CD1c-positive myeloid dendritic cell (primary cell): ENCODE measurements at regions not wholly inside any gene's neighbourhood (a gene's known extent, or its start where the extent isn't known, plus 50 kb on each side); places are given as distances from the start of the nearest gene placed in this dataset.

Source experiments
- DNase-seq: peaks from one replicate; pipeline ENCODE4 v3.0.0-alpha.2; 2016; ENCODE audit errors: extremely low spot score

DNA sequence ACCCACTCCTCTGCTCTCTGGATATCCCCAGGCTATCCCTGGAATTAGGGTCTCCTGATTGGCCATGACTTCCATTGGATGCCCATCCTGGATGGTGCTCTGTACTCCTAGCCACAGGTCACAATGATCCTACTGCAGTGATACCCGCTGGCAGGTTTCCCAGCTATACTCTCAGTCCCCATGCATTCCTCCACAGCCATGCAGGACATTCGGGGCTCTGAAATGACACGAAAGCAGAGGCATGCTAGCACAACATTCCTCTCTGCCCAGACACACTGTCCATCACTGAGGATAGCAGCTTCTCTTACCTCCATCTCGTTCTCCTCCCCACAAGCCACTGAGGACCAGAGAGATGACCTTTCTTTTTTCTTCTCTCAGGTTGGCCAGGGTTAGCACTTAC, 51.7 kb upstream of the SPATS2L start:
- DNase-seq, result no peak

GRCh38 chr2:200255549-200255948, 50.9 kb upstream of the SPATS2L start:
- no peak for DNase-seq
